Liver (tissue), 8 donors: ENCODE measurements at regions not wholly inside any gene's neighbourhood (a gene's known extent, or its start where the extent isn't known, plus 50 kb on each side); places are given as distances from the start of the nearest gene placed in this dataset.

Experiments
- DNase-seq: peaks from one replicate; pipeline ENCODE4 v3.0.0-alpha.2; 2017; ENCODE audit warnings: low spot score
- H3K27ac ChIP-seq, 2 donors: one replicate each; pipeline ENCODE4 v1.7.0; 2013; ENCODE audit warnings: inconsistent platforms in 2 of 2, low read length in 2 of 2, control low read depth in 1 of 2, low read depth in 1 of 2, mild to moderate bottlenecking in 1 of 2
- H3K27me3 ChIP-seq, 4 donors: one replicate each; pipeline versions ENCODE4 v1.6.1 to v1.7.0; 2013; ENCODE audit warnings: low read length in 3 of 4, inconsistent platforms in 1 of 4, mild to moderate bottlenecking in 1 of 4, moderate library complexity in 1 of 4; ENCODE audit not compliant: control insufficient read depth in 4 of 4, insufficient read depth in 4 of 4
- H3K36me3 ChIP-seq, 4 donors: one replicate each; pipeline versions ENCODE4 v1.6.1 to v1.7.0; 2013; ENCODE audit warnings: low read length in 3 of 4, mild to moderate bottlenecking in 3 of 4, low read depth in 1 of 4, moderate library complexity in 1 of 4; ENCODE audit not compliant: control insufficient read depth in 4 of 4, insufficient read depth in 3 of 4
- H3K4me1 ChIP-seq, 4 donors: one replicate each; pipeline versions ENCODE4 v1.6.1 to v1.7.0; 2013; ENCODE audit warnings: low read length in 3 of 4, mild to moderate bottlenecking in 3 of 4, moderate library complexity in 1 of 4; ENCODE audit not compliant: control insufficient read depth in 4 of 4, insufficient read depth in 4 of 4
- H3K4me3 ChIP-seq, 3 donors: one replicate each; pipeline versions ENCODE4 v1.6.1 to v1.7.0; 2013; ENCODE audit warnings: low read length in 3 of 3, control low read depth in 1 of 3, low read depth in 1 of 3, mild to moderate bottlenecking in 1 of 3
- H3K9ac ChIP-seq, 2 donors: one replicate each; pipeline ENCODE4 v1.7.0; 2013; ENCODE audit warnings: low read length in 2 of 2, mild to moderate bottlenecking in 2 of 2, moderate library complexity in 2 of 2, control low read depth in 1 of 2, low read depth in 1 of 2
- H3K9me3 ChIP-seq, 4 donors: one replicate each; pipeline versions ENCODE4 v1.6.1 to v1.7.0; 2013; ENCODE audit warnings: low read length in 3 of 4; ENCODE audit not compliant: control insufficient read depth in 4 of 4
- EGR1 ChIP-seq, 2 donors: IDR thresholded peaks; 2 replicates each; pipeline ENCODE4 v1.6.1; 2016 to 2018; ENCODE audit warnings: antibody characterized with exemption in 2 of 2, low read depth in 2 of 2
- FOXA1 ChIP-seq: IDR thresholded peaks from 2 replicates; pipeline ENCODE4 v1.6.1; 2016; ENCODE audit warnings: antibody characterized with exemption
- FOXA2 ChIP-seq: IDR thresholded peaks from 2 replicates; pipeline ENCODE4 v1.6.1; 2016; ENCODE audit warnings: antibody characterized with exemption
- GABPA ChIP-seq, 2 donors: IDR thresholded peaks in 1 of 2; conservative IDR thresholded peaks in 1 of 2; 2 replicates each; pipeline ENCODE4 v1.6.1; 2016; ENCODE audit warnings: antibody characterized with exemption in 2 of 2, mild to moderate bottlenecking in 1 of 2, moderate library complexity in 1 of 2
- HNF4A ChIP-seq, 2 donors: conservative IDR thresholded peaks; 2 replicates each; pipeline ENCODE4 v1.6.1; 2016; ENCODE audit warnings: antibody characterized with exemption in 2 of 2, mild to moderate bottlenecking in 2 of 2
- HNF4G ChIP-seq: IDR thresholded peaks from 2 replicates; pipeline ENCODE4 v1.6.1; 2016; ENCODE audit warnings: antibody characterized with exemption
- NR2F2 ChIP-seq: IDR thresholded peaks from 2 replicates; pipeline ENCODE4 v1.6.1; 2016; ENCODE audit warnings: antibody characterized with exemption
- RAD21 ChIP-seq, 2 donors: IDR thresholded peaks; 2 replicates each; pipeline ENCODE4 v1.6.1; 2016; ENCODE audit warnings: antibody characterized with exemption in 2 of 2, mild to moderate bottlenecking in 2 of 2
- RXRA ChIP-seq, 2 donors: IDR thresholded peaks; 2 replicates each; pipeline ENCODE4 v1.6.1; 2017 to 2018; ENCODE audit warnings: antibody characterized with exemption in 2 of 2, mild to moderate bottlenecking in 1 of 2
- SP1 ChIP-seq: IDR thresholded peaks from 2 replicates; pipeline ENCODE4 v1.6.1; 2018; ENCODE audit warnings: antibody characterized with exemption, mild to moderate bottlenecking
- TAF1 ChIP-seq: conservative IDR thresholded peaks from 2 replicates; pipeline ENCODE4 v1.6.1; 2016; ENCODE audit warnings: antibody characterized with exemption, mild to moderate bottlenecking
- WGBS: extraction: QIAGEN DNeasy Blood & Tissue Kit; methylation state at CpG from one replicate; pipeline ENCODE4 v1.1.7; 2013; 5-methylcytosine and 5-hydroxymethylcytosine counted together
- TF ChIP-seq, protein P1 (sequence below): fragments of 150-350 bp; IDR thresholded peaks from 2 replicates; pipeline ENCODE4 v1.5.1; 2017; ENCODE audit warnings: improper control_type of control experiment, low read depth, low read length; ENCODE audit not compliant: missing input control
- TF ChIP-seq, protein P2 (sequence below): IDR thresholded peaks from 2 replicates; pipeline ENCODE4 v1.6.1; 2016; ENCODE audit warnings: antibody characterized with exemption, mild to moderate bottlenecking
- TF ChIP-seq, protein P3 (sequence below): IDR thresholded peaks from 2 replicates; pipeline ENCODE4 v1.6.1; 2016; ENCODE audit warnings: antibody characterized with exemption
- donor health status: healthy.
- donor health status: healthy.
- donor health status: healthy.
- donor health status: healthy.
- donor health status: healthy.

DNA sequence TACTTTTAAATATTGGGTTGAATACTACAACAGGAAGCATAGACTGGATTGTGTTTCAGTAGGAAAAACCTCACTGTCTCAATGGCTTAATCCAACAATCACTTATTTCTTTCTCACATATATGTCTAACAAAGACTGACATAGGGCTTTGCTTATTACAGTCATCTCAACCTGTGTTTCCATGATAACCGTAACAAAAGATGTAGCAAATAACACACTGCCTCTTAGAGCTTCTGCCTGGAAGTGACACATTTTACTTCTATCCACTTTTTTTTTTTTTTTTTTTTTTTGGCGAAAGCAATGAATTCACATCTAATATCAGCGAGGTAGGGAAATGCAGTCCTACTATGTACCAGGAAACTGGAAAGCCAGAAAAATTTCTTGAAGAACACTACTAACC, 204.9 kb upstream of the CDKN2B start:
- Histone ChIP-seq H3K9ac (no peak overlapping the region), H3K4me3 (no peak overlapping the region), H3K36me3 (no peaks in the 10 kb centered on the region), H3K27me3 (peaks cover 0 to 3% (median 0%) of the 10 kb centered on the region in 4 donors), H3K4me1 (peaks cover 0 to 1% (median 0%) of the 10 kb centered on the region in 4 donors), H3K27ac (no peak overlapping the region), H3K9me3 (no peaks in the 10 kb centered on the region)
- no peak for TF ChIP-seq SP1
- TF ChIP-seq GABPA (IDR thresholded peaks at IDR 0.05 in 1 of 2, conservative IDR thresholded peaks at IDR 0.05 in 1 of 2), result no peak
- TF ChIP-seq RXRA (IDR thresholded peaks at IDR 0.05), result no peak
- TF ChIP-seq, protein P1, sequence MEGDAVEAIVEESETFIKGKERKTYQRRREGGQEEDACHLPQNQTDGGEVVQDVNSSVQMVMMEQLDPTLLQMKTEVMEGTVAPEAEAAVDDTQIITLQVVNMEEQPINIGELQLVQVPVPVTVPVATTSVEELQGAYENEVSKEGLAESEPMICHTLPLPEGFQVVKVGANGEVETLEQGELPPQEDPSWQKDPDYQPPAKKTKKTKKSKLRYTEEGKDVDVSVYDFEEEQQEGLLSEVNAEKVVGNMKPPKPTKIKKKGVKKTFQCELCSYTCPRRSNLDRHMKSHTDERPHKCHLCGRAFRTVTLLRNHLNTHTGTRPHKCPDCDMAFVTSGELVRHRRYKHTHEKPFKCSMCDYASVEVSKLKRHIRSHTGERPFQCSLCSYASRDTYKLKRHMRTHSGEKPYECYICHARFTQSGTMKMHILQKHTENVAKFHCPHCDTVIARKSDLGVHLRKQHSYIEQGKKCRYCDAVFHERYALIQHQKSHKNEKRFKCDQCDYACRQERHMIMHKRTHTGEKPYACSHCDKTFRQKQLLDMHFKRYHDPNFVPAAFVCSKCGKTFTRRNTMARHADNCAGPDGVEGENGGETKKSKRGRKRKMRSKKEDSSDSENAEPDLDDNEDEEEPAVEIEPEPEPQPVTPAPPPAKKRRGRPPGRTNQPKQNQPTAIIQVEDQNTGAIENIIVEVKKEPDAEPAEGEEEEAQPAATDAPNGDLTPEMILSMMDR, result no peak
- no peak for TF ChIP-seq EGR1 (IDR thresholded peaks at IDR 0.05; ENCODE audit: low read depth in 2 of 2)
- no peak for TF ChIP-seq TAF1
- TF ChIP-seq RAD21 (IDR thresholded peaks at IDR 0.05), result no peak
- TF ChIP-seq FOXA1, result no peak
- TF ChIP-seq HNF4A (conservative IDR thresholded peaks at IDR 0.05), result no peak
- TF ChIP-seq HNF4G, result no peak
- WGBS, result 96% methylated on average over 3 of the region's 3 CpGs
- DNase-seq, result no peak

DNA sequence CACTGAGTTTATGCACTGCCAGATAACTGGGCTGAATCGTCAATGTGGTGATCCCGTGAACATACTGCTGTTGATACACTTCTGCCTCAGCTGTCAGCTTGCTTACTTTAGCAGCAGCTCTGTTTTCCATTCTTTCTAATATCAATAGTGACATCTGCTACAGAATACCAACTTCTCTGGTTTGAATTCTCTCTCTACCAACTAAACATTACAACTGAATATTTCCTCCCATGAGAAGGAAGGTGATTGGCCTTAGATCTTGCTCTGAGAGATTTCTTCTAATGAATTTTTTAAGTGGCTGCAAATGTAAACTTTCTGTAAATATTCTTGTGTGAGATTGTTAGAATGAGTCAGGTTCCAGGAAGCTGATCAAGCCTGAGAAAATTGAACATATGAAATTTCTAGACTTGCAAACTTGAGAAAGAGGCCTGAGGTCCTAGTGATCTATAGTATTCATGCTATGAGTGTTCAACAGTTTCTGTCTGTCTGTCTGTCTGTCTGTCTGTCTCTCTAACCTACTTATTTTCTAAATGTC, 205.5 kb upstream of the CDKN2B start:
- no peak overlapping the region for H3K27ac ChIP-seq
- no peak overlapping the region for H3K4me3 ChIP-seq
- peaks cover 0 to 3% (median 0%) of the 10 kb centered on the region in 4 donors for H3K27me3 ChIP-seq
- H3K4me1 ChIP-seq, result no peaks in the 10 kb centered on the region
- 54% methylated on average over 2 of the region's 2 CpGs for WGBS
- no peak overlapping the region for H3K9ac ChIP-seq
- no peaks in the 10 kb centered on the region for H3K36me3 ChIP-seq
- H3K9me3 ChIP-seq, result no peaks in the 10 kb centered on the region
- TF ChIP-seq SP1, result no peak
- no peak for TF ChIP-seq GABPA (IDR thresholded peaks at IDR 0.05 in 1 of 2, conservative IDR thresholded peaks at IDR 0.05 in 1 of 2)
- no peak for TF ChIP-seq HNF4G
- TF ChIP-seq, protein P2, sequence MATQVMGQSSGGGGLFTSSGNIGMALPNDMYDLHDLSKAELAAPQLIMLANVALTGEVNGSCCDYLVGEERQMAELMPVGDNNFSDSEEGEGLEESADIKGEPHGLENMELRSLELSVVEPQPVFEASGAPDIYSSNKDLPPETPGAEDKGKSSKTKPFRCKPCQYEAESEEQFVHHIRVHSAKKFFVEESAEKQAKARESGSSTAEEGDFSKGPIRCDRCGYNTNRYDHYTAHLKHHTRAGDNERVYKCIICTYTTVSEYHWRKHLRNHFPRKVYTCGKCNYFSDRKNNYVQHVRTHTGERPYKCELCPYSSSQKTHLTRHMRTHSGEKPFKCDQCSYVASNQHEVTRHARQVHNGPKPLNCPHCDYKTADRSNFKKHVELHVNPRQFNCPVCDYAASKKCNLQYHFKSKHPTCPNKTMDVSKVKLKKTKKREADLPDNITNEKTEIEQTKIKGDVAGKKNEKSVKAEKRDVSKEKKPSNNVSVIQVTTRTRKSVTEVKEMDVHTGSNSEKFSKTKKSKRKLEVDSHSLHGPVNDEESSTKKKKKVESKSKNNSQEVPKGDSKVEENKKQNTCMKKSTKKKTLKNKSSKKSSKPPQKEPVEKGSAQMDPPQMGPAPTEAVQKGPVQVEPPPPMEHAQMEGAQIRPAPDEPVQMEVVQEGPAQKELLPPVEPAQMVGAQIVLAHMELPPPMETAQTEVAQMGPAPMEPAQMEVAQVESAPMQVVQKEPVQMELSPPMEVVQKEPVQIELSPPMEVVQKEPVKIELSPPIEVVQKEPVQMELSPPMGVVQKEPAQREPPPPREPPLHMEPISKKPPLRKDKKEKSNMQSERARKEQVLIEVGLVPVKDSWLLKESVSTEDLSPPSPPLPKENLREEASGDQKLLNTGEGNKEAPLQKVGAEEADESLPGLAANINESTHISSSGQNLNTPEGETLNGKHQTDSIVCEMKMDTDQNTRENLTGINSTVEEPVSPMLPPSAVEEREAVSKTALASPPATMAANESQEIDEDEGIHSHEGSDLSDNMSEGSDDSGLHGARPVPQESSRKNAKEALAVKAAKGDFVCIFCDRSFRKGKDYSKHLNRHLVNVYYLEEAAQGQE, result no peak
- no peak for TF ChIP-seq HNF4A (conservative IDR thresholded peaks at IDR 0.05)
- TF ChIP-seq NR2F2, result no peak
- no peak for TF ChIP-seq TAF1
- TF ChIP-seq, protein P3, sequence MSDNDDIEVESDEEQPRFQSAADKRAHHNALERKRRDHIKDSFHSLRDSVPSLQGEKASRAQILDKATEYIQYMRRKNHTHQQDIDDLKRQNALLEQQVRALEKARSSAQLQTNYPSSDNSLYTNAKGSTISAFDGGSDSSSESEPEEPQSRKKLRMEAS, result no peak
- TF ChIP-seq FOXA2, result no peak
- no peak for TF ChIP-seq RAD21 (IDR thresholded peaks at IDR 0.05)
- TF ChIP-seq RXRA (IDR thresholded peaks at IDR 0.05), result no peak
- DNase-seq, result no peak
